GM18505 (cell line): ENCODE measurements at regions not wholly inside any gene's neighbourhood (a gene's known extent, or its start where the extent isn't known, plus 50 kb on each side); places are given as distances from the start of the nearest gene placed in this dataset.

Source experiments
- ATAC-seq: cut with Tn5 transposase; IDR thresholded peaks from one replicate; pipeline ENCODE4 v1.9.1; 2021; ENCODE audit not compliant: unreplicated experiment
- POLR2A ChIP-seq: IDR thresholded peaks from 4 replicates; pipeline ENCODE4 v1.6.1; 2011; ENCODE audit warnings: borderline replicate concordance; ENCODE audit not compliant: insufficient read depth, insufficient read length; ENCODE audit errors: extremely low read depth

DNA sequence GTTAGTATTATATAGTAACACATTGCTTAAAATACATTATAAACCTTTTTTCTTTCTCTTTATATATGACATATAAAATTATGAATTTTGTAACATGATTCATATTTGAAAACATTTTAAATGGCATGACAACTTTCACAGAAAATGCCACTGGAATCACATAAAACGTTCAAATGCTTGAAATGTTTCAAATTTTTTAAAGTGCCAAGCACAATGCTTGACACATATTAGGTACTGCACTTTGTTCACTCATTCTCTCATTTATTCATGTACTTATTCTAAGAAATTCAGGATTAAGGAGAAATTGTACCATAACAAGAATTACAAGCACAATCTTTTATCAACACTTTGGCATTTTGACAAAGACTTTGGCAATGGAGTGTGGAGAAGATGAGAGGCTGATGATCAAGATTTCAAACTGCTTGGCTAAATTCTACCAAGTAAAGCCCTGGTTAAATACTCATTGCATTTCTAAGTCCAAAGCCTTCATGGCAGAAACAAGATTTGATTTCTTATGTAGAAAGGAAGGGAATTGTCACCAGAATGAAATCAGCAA, 232.2 kb downstream of the C12orf50 start:
- no peak for ATAC-seq
- TF ChIP-seq POLR2A, result no peak

DNA sequence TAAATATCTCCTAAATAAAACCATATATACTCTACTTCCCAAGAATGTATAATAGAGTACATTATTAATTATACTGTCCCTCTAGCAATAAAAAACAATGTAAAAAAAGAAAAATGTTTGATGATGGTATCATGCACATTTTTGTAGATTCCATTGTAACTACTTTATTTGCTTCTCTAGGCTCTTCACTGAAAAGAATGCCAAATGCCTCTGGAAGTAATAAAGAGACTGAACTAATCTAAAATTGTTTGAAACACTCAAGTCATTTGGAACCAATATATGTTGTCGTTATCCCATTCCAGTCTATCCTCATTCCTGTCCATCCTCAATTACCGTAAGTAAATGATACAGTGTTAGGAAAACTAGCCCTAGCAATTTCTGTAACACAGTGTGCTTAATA, 233.6 kb downstream of the C12orf50 start:
- no peak for ATAC-seq
- no peak for TF ChIP-seq POLR2A

DNA sequence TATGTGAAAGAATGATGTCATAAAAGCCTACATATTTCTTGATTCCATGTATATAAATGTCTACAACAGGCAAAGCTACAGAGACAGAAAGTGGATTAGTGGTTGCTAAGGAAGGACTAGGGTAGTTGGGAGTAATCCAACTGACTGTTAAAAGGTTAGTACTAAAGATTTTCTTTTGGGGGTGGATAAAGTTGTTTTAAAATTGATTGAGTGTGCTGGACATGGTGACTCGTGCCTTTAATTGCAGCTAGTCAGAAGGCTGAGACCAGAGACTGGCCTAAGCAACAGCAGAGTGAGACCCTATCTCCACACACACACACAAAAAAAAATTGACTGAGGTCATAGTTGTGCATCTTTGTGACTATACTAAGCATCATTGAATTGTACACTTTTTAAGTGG, 234.3 kb downstream of the C12orf50 start:
- no peak for TF ChIP-seq POLR2A
- no peak for ATAC-seq

DNA sequence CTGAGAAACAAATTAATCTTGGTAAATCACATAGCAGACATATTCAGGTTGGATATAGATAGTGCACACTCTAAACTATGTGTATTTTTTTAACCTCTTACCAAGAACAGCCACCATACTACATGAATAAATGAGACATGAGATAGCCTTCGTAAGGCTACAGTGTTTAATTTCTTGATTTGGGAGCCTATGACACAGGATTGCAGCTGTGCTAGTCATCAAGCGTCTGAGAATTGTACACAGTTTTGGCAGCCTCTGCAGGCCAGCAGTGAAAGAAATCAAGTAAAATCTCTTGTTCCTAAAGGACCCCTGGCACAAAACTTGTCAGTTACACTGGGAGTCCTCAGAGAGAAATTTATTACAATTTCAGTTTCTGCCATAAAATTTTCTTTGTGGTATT, 236.1 kb downstream of the C12orf50 start:
- no peak for TF ChIP-seq POLR2A
- no peak for ATAC-seq

DNA sequence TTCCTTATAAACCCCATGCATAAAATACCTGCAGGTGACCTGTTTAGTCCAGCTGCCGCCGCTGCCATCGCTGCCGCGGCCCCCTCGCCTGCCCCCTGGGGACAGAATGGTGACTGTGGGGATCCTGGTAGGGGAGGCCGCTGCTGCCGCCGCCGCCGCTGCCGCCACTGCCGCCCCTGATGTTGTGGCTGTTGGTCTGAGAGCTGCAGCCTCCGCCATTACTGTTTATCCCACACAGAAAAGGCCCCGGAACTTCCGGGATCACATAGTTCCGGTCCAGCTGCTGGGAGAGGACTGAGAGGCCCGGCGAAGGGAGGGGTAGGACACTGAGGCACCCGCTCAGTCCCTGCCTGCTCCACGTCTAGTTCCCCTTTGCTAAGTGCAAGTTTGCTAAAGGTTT, 244.9 kb downstream of the C12orf50 start:
- no peak for TF ChIP-seq POLR2A
- no peak for ATAC-seq

GRCh38 chr12:87783467-87783866, 245.7 kb downstream of the C12orf50 start:
- no peak for TF ChIP-seq POLR2A
- no peak for ATAC-seq

DNA sequence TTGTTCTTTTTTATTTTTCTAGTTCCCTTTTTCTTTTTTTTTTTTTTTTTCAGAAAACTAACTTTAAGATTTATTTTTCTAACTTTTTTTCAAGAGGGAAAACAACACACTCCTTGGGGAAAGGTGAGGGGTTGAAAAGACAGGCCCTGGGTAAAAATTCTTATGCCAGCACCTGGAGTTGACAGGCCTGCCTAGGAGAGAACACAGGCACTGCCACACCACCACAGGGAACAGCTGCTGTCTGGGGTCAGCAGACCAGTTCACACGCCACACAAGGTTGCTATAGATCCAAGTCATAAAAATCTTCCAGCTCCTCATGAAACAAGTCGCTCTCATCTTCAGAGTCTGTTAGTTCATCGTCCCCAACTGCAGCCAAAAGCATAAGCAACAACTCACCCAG, 246.4 kb downstream of the C12orf50 start:
- TF ChIP-seq POLR2A, result no peak
- ATAC-seq, result no peak

GRCh38 chr12:87779858-87780498, 249.2 kb downstream of the C12orf50 start:
- no peak for TF ChIP-seq POLR2A
- no peak for ATAC-seq

DNA sequence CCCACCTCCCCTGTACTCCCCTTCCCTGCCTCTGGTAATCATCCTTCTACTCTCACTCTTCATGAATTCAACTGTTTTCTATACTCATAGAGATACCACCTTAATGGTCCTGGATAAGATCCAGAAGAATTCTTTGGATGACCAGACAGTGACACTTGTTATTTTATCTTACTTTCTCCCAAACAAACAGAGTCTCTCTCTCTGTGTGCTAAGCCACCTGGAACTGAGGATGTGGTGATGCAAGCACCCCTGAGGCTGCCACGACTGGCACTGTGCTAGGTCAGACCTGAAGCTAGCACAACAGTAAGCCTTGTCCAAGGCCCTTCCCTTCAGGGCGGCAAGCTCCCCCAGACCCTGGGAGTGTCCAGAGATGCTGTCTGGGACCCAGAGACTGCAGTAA, 250.2 kb downstream of the C12orf50 start:
- ATAC-seq, result no peak
- no peak for TF ChIP-seq POLR2A

GRCh38 chr12:87778065-87778464, 251.1 kb downstream of the C12orf50 start:
- TF ChIP-seq POLR2A, result no peak
- no peak for ATAC-seq

DNA sequence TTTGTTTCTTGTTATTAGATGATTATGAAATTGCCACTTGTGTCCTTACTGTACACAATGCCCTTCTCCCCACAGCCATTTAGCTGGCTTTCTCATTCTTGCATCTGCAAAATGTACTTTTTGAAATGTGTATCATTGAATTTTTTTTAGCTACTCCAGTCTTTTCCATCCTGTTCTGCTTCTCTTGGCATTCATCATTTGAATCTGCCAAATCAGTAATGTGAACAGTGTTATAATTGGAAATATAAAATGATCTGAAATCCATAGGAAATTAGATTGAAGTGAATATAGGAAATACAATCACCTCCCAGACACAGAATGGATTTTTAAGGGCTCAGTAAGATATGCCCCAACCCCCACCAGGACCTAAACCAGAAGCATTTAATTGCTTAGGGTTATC, 253.4 kb downstream of the C12orf50 start:
- TF ChIP-seq POLR2A, result no peak
- ATAC-seq, result no peak

GRCh38 chr12:87775051-87775450, 254.2 kb downstream of the C12orf50 start:
- TF ChIP-seq POLR2A, result no peak
- ATAC-seq, result no peak

GRCh38 chr12:87772401-87772800, 256.8 kb downstream of the C12orf50 start:
- no peak for ATAC-seq
- TF ChIP-seq POLR2A, result no peak

- no peak for TF ChIP-seq POLR2A
Measured at GRCh38 chr12:87768501-87769287, 260.5 kb downstream of the C12orf50 start.

More at GRCh38 chr12:87768501-87769287, 260.5 kb downstream of the C12orf50 start:
- no peak for ATAC-seq
